IMR-90 (cell line): ENCODE measurements at regions not wholly inside any gene's neighbourhood (a gene's known extent, or its start where the extent isn't known, plus 50 kb on each side); places are given as distances from the start of the nearest gene placed in this dataset.

Experiments used
- ATAC-seq: fragments of 200-7000 bp; cut with Tn5 transposase; 2 replicates; pipeline ENCODE4 v1.9.1; 2020; ENCODE audit warnings: low read depth, mild to moderate bottlenecking, moderate library complexity
- BruUV-seq: library from RNA; stranded (reverse); fragments of 400-500 nt; replicated peaks from 2 replicates; lab custom pipeline; 2021; lab: Mats Ljungman, UMichigan
- CTCF ChIA-PET: fragments of 300-600 bp; formaldehyde crosslinking; extraction: SDS; loops from one replicate; lab custom pipeline; 2021; ENCODE audit warnings: antibody characterized with exemption; lab: Yijun Ruan, JAX
- POLR2A ChIA-PET: fragments of 300-600 bp; sonication (Branson Sonifier 250); formaldehyde crosslinking; loops from one replicate; lab custom pipeline; 2022; ENCODE audit warnings: antibody characterized with exemption; ENCODE audit not compliant: unreplicated experiment; lab: Charles Lee
- DNase-seq: peaks from one replicate; pipeline ENCODE4 v3.0.0; 2013
- H2AFZ ChIP-seq: replicated peaks from 2 replicates; pipeline ENCODE3; 2013; ENCODE audit warnings: low read length, mild to moderate bottlenecking; ENCODE audit not compliant: poor library complexity
- H2AK5ac ChIP-seq: 2 replicates; pipeline ENCODE4 v1.6.1; 2013; ENCODE audit warnings: low read depth, low read length, inconsistent platforms
- H2AK9ac ChIP-seq: replicated peaks from 2 replicates; pipeline ENCODE3; 2013; ENCODE audit warnings: mild to moderate bottlenecking, low read depth, low read length, moderate library complexity; ENCODE audit not compliant: poor library complexity
- H2BK120ac ChIP-seq: 2 replicates; pipeline ENCODE4 v1.6.1; 2013; ENCODE audit warnings: low read depth, low read length, inconsistent platforms
- H2BK15ac ChIP-seq: 3 replicates; pipeline ENCODE4 v1.6.1; 2013; ENCODE audit warnings: low read depth, low read length, inconsistent platforms
- H2BK20ac ChIP-seq: 2 replicates; pipeline ENCODE4 v1.6.1; 2013; ENCODE audit warnings: low read depth, mild to moderate bottlenecking, inconsistent platforms, low read length, moderate library complexity
- H2BK5ac ChIP-seq: 2 replicates; pipeline ENCODE4 v1.6.1; 2013; ENCODE audit warnings: mild to moderate bottlenecking, low read depth, low read length, inconsistent platforms; ENCODE audit not compliant: poor library complexity, severe bottlenecking
- H3K14ac ChIP-seq: replicated peaks from 2 replicates; pipeline ENCODE4 v1.6.1; 2013; ENCODE audit warnings: low read depth, low read length, inconsistent platforms
- H3K18ac ChIP-seq: 2 replicates; pipeline ENCODE4 v1.6.1; 2013; ENCODE audit warnings: low read depth, low read length, control low read depth
- H3K23ac ChIP-seq: 2 replicates; pipeline ENCODE4 v1.6.1; 2013; ENCODE audit warnings: low read depth, low read length, inconsistent platforms
- H3K27ac ChIP-seq: 2 replicates; pipeline ENCODE4 v1.5.1; 2013; ENCODE audit warnings: mild to moderate bottlenecking, control low read depth, low read length; ENCODE audit not compliant: insufficient read depth
- H3K27me3 ChIP-seq: 2 replicates; pipeline ENCODE4 v1.6.1; 2013; ENCODE audit warnings: low read length; ENCODE audit not compliant: control insufficient read depth, insufficient read depth
- H3K36me3 ChIP-seq: 2 replicates; pipeline ENCODE4 v1.6.1; 2013; ENCODE audit warnings: low read length, mixed read lengths; ENCODE audit not compliant: control insufficient read depth, insufficient read depth
- H3K4ac ChIP-seq: 2 replicates; pipeline ENCODE4 v1.6.1; 2013; ENCODE audit warnings: low read depth, low read length, inconsistent platforms
- H3K4me1 ChIP-seq: 2 replicates; pipeline ENCODE4 v1.6.1; 2013; ENCODE audit warnings: low read length, mixed read lengths; ENCODE audit not compliant: control insufficient read depth, insufficient read depth
- H3K4me2 ChIP-seq: 2 replicates; pipeline ENCODE4 v1.6.1; 2013; ENCODE audit warnings: low read depth, mild to moderate bottlenecking, control low read depth, low read length, moderate library complexity
- H3K4me3 ChIP-seq: 2 replicates; pipeline ENCODE4 v1.5.1; 2013; ENCODE audit warnings: low read depth, mild to moderate bottlenecking, control low read depth, low read length, moderate library complexity; ENCODE audit not compliant: insufficient read depth
- H3K56ac ChIP-seq: 2 replicates; pipeline ENCODE4 v1.6.1; 2013; ENCODE audit warnings: low read length, inconsistent platforms; ENCODE audit not compliant: insufficient read depth; ENCODE audit errors: extremely low read depth
- H3K79me1 ChIP-seq, 2 experiments: 2 replicates each; pipeline ENCODE4 v1.6.1; 2013; ENCODE audit warnings: low read length in 2 of 2, inconsistent platforms in 1 of 2, low read depth in 1 of 2
- H3K9ac ChIP-seq: 2 replicates; pipeline ENCODE4 v1.6.1; 2013; ENCODE audit warnings: low read depth, low read length, control low read depth
- H3K9me1 ChIP-seq: 2 replicates; pipeline ENCODE4 v1.6.1; 2013; ENCODE audit warnings: low read length, inconsistent platforms; ENCODE audit not compliant: insufficient read depth
- H3K9me3 ChIP-seq: 2 replicates; pipeline ENCODE4 v1.6.1; 2013; ENCODE audit warnings: low read length; ENCODE audit not compliant: control insufficient read depth, insufficient read depth
- H4K20me1 ChIP-seq: 2 replicates; pipeline ENCODE4 v1.6.1; 2013; ENCODE audit warnings: low read length, inconsistent platforms; ENCODE audit not compliant: insufficient read depth
- H4K5ac ChIP-seq: 2 replicates; pipeline ENCODE4 v1.6.1; 2013; ENCODE audit warnings: mild to moderate bottlenecking, low read depth, low read length, control low read depth
- H4K8ac ChIP-seq, 2 experiments: 2 replicates each; pipeline ENCODE4 v1.6.1; 2013; ENCODE audit warnings: low read depth in 2 of 2, low read length in 2 of 2, control low read depth in 1 of 2, inconsistent platforms in 1 of 2
- H4K91ac ChIP-seq: 2 replicates; pipeline ENCODE4 v1.6.1; 2013; ENCODE audit warnings: low read depth, low read length, inconsistent platforms; ENCODE audit not compliant: insufficient read depth
- FOS ChIP-seq: fragments of 150-350 bp; IDR thresholded peaks from 2 replicates; pipeline ENCODE4 v1.6.1; 2016; ENCODE audit warnings: low read depth, low read length
- POLR2A ChIP-seq: IDR thresholded peaks from 2 replicates; pipeline ENCODE4 v1.6.1; 2012; ENCODE audit warnings: mild to moderate bottlenecking, low read depth, low read length
- WGBS, 2 experiments: methylation state at CpG; one replicate each; pipeline versions ENCODE4 v1.1.5 to v1.1.7; 2013; ENCODE audit warnings: missing lambda C conversion rate in 2 of 2; ENCODE audit not compliant: insufficient read length in 1 of 2; ENCODE audit errors: extremely low coverage in 2 of 2; 5-methylcytosine and 5-hydroxymethylcytosine counted together
- dilution Hi-C: fragments of 300-500 bp; cut with HindIII; formaldehyde crosslinking; loops from one replicate; pipeline ENCODE4 v1.14.3; 2018; ENCODE audit warnings: low sequenced_read_pairs; ENCODE audit not compliant: unreplicated experiment
- in situ Hi-C: fragments of 300-500 bp; cut with MboI; formaldehyde crosslinking; loops from 3 replicates; pipeline ENCODE4 v1.14.3; 2019; ENCODE audit warnings: low sequenced_read_pairs, inconsistent platforms, mixed read lengths
- intact Hi-C: fragments of 100-400 bp; cut with micrococcal nuclease; formaldehyde crosslinking; loops from 2 replicates; pipeline ENCODE4 v1.10.0; 2022

- intact Hi-C loops = no loop called here
- H4K20me1 ChIP-seq = no peaks in the 10 kb centered on the region
- no peak overlapping the region for H3K56ac ChIP-seq
- dilution Hi-C loops = no loop called here
- H2AK9ac ChIP-seq = no peak overlapping the region
- ChIA-PET POLR2A (no interaction called here), CTCF (no interaction called here)
- no peak overlapping the region for H3K4me2 ChIP-seq
- no peak overlapping the region for H3K14ac ChIP-seq
- H2BK20ac ChIP-seq = no peak overlapping the region
- H3K27ac ChIP-seq = no peak overlapping the region
- no peak for TF ChIP-seq FOS
- TF ChIP-seq POLR2A = no peak
- no peak overlapping the region for H3K23ac ChIP-seq
- H3K27me3 ChIP-seq = no peaks in the 10 kb centered on the region
- in situ Hi-C loops = no loop called here
- H3K9me1 ChIP-seq = no peaks in the 10 kb centered on the region
- BruUV-seq = no TSS peak
- H3K4ac ChIP-seq = no peak overlapping the region
- no peak overlapping the region for H2AK5ac ChIP-seq
- no peak for DNase-seq
- H2BK15ac ChIP-seq = no peak overlapping the region
- no peaks in the 10 kb centered on the region; the same call in 1 of the 2 replicates for H3K9me3 ChIP-seq
- H4K5ac ChIP-seq = no peak overlapping the region
- no peaks in the 10 kb centered on the region for H3K79me1 ChIP-seq
- H3K4me3 ChIP-seq = no peak overlapping the region
- no peak overlapping the region for H4K91ac ChIP-seq
- H3K9ac ChIP-seq = no peak overlapping the region
- H2BK5ac ChIP-seq = no peak overlapping the region
- H4K8ac ChIP-seq = no peak overlapping the region
- no CpG with 5 or more reads among the region's 4 CpGs for WGBS, 2 experiments
- H2BK120ac ChIP-seq = no peak overlapping the region
- ATAC-seq = no peak
- no peak overlapping the region for H3K18ac ChIP-seq
- no peaks in the 10 kb centered on the region for H3K36me3 ChIP-seq
- no peaks in the 10 kb centered on the region for H3K4me1 ChIP-seq
- no peak overlapping the region for H2AFZ ChIP-seq
These were observed 1363.9 kb downstream of the MAT2B start for GRCh38 chr5:164869325-164869724.
